ENCODE measurements at regions not wholly inside any gene's neighbourhood (a gene's known extent, or its start where the extent isn't known, plus 50 kb on each side); places are given as distances from the start of the nearest gene placed in this dataset.

DNA sequence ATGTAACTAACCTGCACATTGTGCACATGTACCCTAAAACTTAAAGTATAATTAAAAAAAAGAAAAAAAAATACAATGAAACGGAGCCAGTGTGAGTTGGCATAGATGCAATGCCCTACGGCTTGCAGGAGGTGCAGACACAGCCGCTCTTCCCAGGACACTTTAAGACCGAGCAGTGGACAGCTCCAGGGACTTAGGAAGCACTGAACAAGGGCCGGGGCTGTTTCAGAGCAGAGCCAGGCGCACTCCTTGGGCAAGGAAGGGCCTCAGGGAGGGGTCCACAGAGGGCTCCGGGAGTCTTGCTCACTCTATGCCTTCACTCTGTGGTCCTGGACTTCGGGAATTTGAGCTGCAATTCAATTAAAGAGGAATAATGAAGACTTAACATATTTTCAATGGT lies 355.3 kb downstream of the TCERG1L start:
- no peaks in the 10 kb centered on the region for H3K27me3 ChIP-seq (ENCODE audit: control insufficient read depth, insufficient read depth, low read length)
- DNase-seq (ENCODE audit: low read depth) (no peak), FAIRE-seq (no peak)
- H3K36me3 ChIP-seq (ENCODE audit: control insufficient read depth, insufficient read depth, low read length): no peaks in the 10 kb centered on the region
- TF ChIP-seq, protein P1, sequence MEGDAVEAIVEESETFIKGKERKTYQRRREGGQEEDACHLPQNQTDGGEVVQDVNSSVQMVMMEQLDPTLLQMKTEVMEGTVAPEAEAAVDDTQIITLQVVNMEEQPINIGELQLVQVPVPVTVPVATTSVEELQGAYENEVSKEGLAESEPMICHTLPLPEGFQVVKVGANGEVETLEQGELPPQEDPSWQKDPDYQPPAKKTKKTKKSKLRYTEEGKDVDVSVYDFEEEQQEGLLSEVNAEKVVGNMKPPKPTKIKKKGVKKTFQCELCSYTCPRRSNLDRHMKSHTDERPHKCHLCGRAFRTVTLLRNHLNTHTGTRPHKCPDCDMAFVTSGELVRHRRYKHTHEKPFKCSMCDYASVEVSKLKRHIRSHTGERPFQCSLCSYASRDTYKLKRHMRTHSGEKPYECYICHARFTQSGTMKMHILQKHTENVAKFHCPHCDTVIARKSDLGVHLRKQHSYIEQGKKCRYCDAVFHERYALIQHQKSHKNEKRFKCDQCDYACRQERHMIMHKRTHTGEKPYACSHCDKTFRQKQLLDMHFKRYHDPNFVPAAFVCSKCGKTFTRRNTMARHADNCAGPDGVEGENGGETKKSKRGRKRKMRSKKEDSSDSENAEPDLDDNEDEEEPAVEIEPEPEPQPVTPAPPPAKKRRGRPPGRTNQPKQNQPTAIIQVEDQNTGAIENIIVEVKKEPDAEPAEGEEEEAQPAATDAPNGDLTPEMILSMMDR (IDR thresholded peaks at IDR 0.05; ENCODE audit: insufficient read depth, low read length, severe bottlenecking): no peak
- H3K4me3 ChIP-seq (ENCODE audit: low read depth, low read length): no peak overlapping the region

DNA sequence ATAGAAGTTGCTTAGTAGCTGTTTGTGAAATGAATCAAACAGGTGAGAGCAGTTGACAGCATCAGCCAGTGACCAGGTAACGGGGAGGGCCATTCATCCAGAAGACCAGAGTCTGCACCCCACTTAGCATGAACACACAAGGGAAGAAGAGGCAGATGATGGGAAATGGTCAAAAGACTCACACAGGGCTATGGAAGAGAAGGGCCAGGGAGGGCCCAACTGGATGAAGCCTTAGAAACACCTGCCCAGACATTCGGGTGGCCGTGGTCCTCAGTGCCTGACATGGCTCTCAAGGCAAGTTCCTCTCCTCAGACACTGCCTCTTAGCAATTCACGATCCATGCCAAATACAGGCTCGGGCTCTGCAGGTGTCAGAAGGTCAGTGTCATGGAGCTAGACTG lies 354.1 kb downstream of the TCERG1L start:
- TF ChIP-seq, protein P1 (IDR thresholded peaks at IDR 0.05; ENCODE audit: insufficient read depth, low read length, severe bottlenecking): no peak
- no peak for DNase-seq (ENCODE audit: low read depth)
- Histone ChIP-seq H3K36me3 (ENCODE audit: control insufficient read depth, insufficient read depth, low read length) (no peaks in the 10 kb centered on the region), H3K27me3 (ENCODE audit: control insufficient read depth, insufficient read depth, low read length) (no peaks in the 10 kb centered on the region), H3K4me3 (ENCODE audit: low read depth, low read length) (no peak overlapping the region)
- no peak for FAIRE-seq

DNA sequence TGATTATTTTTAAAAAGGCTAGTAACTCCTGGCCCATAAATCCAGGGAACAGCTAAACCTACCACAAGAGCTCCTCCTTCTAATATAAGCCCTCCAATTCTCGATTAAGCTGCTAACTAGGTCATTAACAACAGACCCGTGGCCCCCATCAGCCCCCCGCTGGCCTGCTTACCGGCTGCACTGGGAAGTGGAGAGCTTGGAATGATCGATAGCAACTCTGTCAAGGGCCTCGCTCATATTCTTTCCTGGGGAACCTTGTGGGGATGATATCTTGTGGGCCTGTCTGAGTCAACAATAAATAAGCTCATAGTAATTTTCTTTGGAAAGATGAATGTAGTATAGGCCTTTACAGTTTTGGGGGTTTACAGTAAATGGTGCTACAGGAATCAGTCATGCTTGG lies 353.5 kb downstream of the TCERG1L start:
- H3K36me3 ChIP-seq (ENCODE audit: control insufficient read depth, insufficient read depth, low read length): no peaks in the 10 kb centered on the region
- TF ChIP-seq, protein P1 (IDR thresholded peaks at IDR 0.05; ENCODE audit: insufficient read depth, low read length, severe bottlenecking): no peak
- no peaks in the 10 kb centered on the region for H3K27me3 ChIP-seq (ENCODE audit: control insufficient read depth, insufficient read depth, low read length)
- H3K4me3 ChIP-seq (ENCODE audit: low read depth, low read length): no peak overlapping the region
- DNase-seq (ENCODE audit: low read depth) (no peak), FAIRE-seq (no peak)

DNA sequence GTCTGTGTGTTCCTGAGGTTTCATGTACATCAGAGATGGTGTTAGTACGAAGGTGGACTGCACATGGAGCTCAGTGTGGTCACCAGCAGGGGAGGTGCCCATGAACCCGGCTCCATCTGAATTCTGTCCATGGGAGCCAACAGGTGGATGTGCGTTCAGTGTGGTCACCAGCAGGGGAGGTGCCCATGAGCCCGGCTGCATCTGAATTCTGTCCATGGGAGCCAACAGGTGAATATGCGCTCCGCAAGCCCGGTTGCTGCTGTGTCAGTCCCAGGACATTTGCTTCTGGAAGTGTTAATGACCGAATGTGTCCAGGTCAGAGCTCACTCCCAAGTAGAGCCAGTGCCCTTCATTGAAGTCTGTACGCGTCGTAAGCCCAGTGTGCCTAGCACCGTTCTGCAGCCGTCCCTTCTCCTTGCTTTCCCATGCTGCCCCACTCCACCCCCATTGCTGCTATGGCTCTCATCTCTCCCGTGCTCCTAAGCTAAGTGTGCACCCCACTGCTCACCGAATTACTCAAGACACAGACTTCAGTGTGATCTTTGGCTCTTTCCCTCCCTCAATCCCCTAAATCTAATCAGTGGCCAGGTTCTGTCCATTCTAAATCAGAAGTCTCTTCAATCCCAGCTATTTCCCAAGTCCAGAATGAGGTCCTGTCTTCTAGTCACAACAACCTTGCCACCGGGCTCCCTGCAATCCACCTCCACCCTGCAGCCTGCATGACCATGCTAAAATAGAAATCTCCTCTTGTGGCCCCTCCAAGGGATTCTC lies 352.4 kb downstream of the TCERG1L start:
- no peak for DNase-seq (ENCODE audit: low read depth)
- Histone ChIP-seq H3K36me3 (ENCODE audit: control insufficient read depth, insufficient read depth, low read length) (no peaks in the 10 kb centered on the region), H3K4me3 (ENCODE audit: low read depth, low read length) (no peak overlapping the region), H3K27me3 (ENCODE audit: control insufficient read depth, insufficient read depth, low read length) (no peaks in the 10 kb centered on the region)
- TF ChIP-seq, protein P1 (IDR thresholded peaks at IDR 0.05; ENCODE audit: insufficient read depth, low read length, severe bottlenecking): no peak
- no peak for FAIRE-seq

DNA sequence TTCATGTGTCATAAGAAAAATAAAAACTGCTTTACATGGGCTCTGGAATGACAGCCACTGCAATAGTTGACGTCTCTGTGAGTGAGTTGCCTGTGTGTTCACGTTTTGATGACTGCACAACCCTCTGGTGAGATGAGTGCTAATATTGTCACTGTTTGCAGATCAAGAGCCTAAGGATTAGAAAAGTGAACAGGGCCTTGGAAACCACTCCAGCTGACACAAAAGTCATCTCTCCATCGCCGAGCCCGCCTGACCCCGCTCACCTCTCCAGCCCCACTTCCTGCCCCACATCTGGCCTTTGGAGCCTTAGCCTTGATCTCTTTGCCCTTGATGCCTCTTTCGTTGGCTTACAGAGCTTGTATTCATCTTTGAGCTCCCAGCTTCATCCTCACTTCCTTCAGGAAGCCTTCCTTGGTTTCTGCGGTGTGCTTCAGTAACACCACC lies 351.7 kb downstream of the TCERG1L start:
- TF ChIP-seq, protein P1 (IDR thresholded peaks at IDR 0.05; ENCODE audit: insufficient read depth, low read length, severe bottlenecking): no peak
- no peak for FAIRE-seq
- no peak overlapping the region for H3K4me3 ChIP-seq (ENCODE audit: low read depth, low read length)

DNA sequence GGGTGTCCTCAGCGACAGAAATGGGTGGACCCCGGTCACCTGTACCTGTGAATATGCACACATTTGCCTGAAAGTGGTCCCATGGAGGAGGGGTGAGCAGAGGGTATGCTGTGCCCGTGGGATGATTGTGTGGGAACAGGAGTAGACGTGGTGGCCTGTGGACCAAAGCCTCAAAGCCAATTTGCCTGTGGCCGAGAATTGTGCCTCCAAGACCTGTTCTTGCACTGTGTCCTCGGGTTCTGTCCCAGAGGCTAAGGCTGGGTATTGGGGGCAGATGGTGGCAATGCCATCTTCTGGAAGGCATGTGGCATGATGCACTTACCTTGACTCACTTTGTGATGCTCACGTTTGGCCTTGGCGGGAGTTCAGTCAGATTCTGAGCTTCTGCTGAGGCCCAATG lies 351.0 kb downstream of the TCERG1L start:
- TF ChIP-seq, protein P1 (IDR thresholded peaks at IDR 0.05; ENCODE audit: insufficient read depth, low read length, severe bottlenecking): no peak
- FAIRE-seq: no peak

More for the DNA sequence above, 351.7 kb downstream of the TCERG1L start:
- no peak for DNase-seq (ENCODE audit: low read depth)
- H3K36me3 ChIP-seq (ENCODE audit: control insufficient read depth, insufficient read depth, low read length): no peaks in the 10 kb centered on the region
- no peaks in the 10 kb centered on the region for H3K27me3 ChIP-seq (ENCODE audit: control insufficient read depth, insufficient read depth, low read length)

More for the DNA sequence above, 351.0 kb downstream of the TCERG1L start:
- no peak for DNase-seq (ENCODE audit: low read depth)
- H3K4me3 ChIP-seq (ENCODE audit: low read depth, low read length): no peak overlapping the region
- no peaks in the 10 kb centered on the region for H3K27me3 ChIP-seq (ENCODE audit: control insufficient read depth, insufficient read depth, low read length)
- no peaks in the 10 kb centered on the region for H3K36me3 ChIP-seq (ENCODE audit: control insufficient read depth, insufficient read depth, low read length)

Data from bronchial epithelial cell (primary cell).